GM12872 (cell line): ENCODE measurements at regions not wholly inside any gene's neighbourhood (a gene's known extent, or its start where the extent isn't known, plus 50 kb on each side); places are given as distances from the start of the nearest gene placed in this dataset.

Experiments
- TF ChIP-seq, protein P1 (sequence below): IDR thresholded peaks from 3 replicates; pipeline ENCODE4 v1.5.1; 2011; ENCODE audit warnings: low read depth, mild to moderate bottlenecking, low read length, moderate library complexity; ENCODE audit not compliant: insufficient read depth

DNA sequence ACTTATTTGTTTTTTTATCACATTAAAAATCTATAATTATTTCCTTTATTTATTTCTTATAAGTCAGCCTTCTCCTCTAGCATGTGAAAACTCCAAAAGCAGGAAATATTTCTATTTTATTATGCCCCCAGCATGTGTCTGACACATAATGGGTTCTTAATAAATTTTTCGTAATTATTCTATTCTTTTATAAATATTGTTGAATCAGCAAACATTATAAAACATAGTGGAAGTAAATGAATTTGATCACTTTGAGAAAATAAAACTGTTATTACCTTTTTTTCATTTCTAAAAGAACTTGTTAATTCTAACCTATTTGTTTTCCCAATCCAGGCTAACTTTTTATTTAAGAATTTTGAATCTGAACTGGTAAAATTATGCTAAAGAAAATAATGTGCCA is 509.1 kb upstream of the PCDH15 start:
- TF ChIP-seq, protein P1, sequence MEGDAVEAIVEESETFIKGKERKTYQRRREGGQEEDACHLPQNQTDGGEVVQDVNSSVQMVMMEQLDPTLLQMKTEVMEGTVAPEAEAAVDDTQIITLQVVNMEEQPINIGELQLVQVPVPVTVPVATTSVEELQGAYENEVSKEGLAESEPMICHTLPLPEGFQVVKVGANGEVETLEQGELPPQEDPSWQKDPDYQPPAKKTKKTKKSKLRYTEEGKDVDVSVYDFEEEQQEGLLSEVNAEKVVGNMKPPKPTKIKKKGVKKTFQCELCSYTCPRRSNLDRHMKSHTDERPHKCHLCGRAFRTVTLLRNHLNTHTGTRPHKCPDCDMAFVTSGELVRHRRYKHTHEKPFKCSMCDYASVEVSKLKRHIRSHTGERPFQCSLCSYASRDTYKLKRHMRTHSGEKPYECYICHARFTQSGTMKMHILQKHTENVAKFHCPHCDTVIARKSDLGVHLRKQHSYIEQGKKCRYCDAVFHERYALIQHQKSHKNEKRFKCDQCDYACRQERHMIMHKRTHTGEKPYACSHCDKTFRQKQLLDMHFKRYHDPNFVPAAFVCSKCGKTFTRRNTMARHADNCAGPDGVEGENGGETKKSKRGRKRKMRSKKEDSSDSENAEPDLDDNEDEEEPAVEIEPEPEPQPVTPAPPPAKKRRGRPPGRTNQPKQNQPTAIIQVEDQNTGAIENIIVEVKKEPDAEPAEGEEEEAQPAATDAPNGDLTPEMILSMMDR = no peak

DNA sequence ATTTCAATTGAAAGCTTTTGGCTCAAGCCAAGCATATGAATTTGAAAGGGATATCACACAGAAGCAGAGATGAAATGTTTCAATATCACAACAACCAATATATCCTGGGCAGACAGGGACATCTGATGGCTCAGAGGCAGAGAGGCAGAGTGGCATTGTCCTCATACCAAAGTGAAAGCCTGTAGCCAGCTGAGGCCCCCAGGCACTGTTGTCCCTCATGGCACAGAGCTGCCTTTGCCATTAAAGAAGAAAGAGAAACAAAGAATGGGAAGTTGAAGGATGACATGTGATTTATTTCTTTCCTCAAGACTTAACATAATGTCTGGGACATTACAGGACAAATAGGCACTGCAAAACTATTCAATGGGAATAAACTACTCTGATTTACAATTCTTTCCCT is 504.3 kb upstream of the PCDH15 start:
- TF ChIP-seq, protein P1 = no peak

- TF ChIP-seq, protein P1 = no peak
Measured at GRCh38 chr10:55287346-55287745, 486.3 kb upstream of the PCDH15 start.

- TF ChIP-seq, protein P1 = no peak
Measured at GRCh38 chr10:55283031-55283430, 482.0 kb upstream of the PCDH15 start.

DNA sequence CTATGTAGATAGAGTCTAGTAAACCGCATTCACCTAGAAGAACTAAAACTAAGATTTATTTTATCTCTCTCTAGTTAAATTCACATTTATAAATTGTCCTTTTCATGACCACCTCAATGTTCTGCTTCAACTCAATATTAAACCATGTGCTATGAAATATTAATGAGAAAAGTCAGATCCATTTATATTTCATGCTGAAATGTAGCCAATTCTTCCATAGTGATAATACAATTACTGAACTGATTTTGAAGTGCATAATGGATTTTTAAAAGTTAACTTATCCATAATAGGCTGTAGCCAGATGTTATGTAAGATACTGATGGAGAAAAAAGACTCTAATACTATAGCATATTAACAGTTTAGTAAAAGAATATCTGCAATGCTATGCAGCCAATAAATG is 479.7 kb upstream of the PCDH15 start:
- TF ChIP-seq, protein P1 = no peak

DNA sequence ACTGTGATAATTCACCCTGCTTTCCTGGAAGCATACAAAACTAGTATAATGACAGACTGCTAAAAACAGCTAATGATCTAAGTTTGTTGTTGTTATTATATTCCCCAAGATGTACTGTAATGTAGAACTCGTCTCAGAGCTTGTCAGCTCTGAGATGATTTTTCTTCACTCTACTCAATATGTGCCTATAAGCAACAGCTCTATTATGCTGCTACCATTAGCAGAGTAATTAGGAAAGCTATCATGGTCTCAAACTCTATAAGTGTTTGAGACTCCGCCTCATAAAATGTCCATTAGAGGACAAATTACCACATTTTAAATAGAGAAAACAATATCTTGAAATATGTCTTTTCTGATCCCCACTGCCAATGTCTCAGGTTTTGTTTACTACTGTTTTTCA is 476.5 kb upstream of the PCDH15 start:
- TF ChIP-seq, protein P1 = no peak

DNA sequence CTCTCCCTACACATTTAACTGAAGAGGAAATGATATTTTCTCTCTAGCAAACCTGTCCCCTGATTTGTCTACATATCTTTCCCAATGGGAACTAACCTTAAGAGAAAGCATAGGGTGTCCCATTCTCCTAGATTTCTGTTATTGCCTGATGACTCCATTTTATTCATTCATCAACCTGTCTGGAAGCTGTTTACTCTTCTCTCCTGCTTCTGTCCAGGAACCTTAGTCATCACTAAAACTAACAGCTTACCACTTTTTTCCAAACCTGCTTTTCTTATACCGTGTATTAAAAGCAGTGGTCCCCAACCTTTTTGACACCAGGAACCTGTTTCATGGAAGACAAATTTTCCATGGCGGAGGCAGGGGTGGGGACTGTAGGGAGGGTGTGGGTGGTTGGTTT is 473.3 kb upstream of the PCDH15 start:
- TF ChIP-seq, protein P1 = no peak

DNA sequence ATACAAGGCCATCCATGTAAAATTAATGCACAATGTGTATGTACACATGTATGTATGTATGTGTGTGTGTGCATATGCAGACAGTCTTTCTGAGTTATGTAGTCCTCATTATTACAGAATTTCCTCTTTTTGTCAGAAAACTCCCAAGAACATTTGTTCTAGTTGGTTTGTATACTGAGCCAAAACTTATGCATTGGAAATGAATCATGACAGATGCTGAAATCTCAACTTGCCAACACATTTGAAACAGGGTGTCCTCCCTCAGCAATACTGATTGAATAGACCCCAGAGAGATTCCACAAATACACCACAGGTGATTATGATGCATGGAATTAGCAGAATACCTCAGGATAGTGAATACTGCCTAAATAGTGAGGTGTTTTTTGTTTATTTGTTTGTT is 472.9 kb upstream of the PCDH15 start:
- TF ChIP-seq, protein P1 = no peak
